Transverse colon (tissue), 4 donors: ENCODE measurements at regions not wholly inside any gene's neighbourhood (a gene's known extent, or its start where the extent isn't known, plus 50 kb on each side); places are given as distances from the start of the nearest gene placed in this dataset.

Source experiments
- EP300 ChIP-seq: sonication (generic); formaldehyde crosslinking; IDR thresholded peaks from one replicate; pipeline ENCODE4 v1.6.1; 2017; ENCODE audit warnings: antibody characterized with exemption, low read depth
- POLR2A ChIP-seq: fragments of 450-650 bp; IDR thresholded peaks from one replicate; pipeline ENCODE4 v1.6.1; 2016; ENCODE audit warnings: antibody characterized with exemption, mild to moderate bottlenecking, moderate library complexity
- POLR2AphosphoS5 ChIP-seq, 3 donors: sonication (generic); formaldehyde crosslinking; IDR thresholded peaks; one replicate each; pipeline ENCODE4 v1.6.1; 2016; ENCODE audit warnings: antibody characterized with exemption in 3 of 3
- TF ChIP-seq, protein P1 (sequence below), 5 experiments: fragments of 200-600 bp in 3 of 5; fragments of 450-650 bp in 2 of 5; sonication (generic) in 3 of 5; IDR thresholded peaks; 1 replicate in 2 of 5; 2 replicates in 3 of 5; pipeline ENCODE4 v1.5.1; 2016 to 2017; ENCODE audit warnings: antibody characterized with exemption in 5 of 5, inconsistent platforms in 3 of 5, mild to moderate bottlenecking in 2 of 5, moderate library complexity in 1 of 5

DNA sequence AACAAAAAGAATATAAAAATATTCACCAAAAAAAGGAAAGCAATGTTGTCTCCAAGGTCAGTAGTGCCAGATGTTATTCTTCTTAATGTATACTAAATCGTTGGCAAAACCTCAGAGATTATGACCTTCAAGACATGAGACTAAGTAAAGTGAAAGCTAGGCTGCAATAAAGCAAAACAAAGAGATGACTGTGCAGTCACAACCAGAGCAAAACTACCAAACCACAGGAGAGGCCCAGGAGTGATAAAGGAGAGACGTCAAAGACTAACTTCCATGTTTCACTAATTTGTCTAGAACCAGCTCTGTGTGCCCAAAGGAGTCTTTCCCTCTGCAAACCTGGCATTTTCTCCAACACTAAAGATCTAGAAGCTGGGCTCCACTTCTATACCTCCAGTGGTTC, 155.9 kb upstream of the POU3F2 start:
- TF ChIP-seq, protein P1, sequence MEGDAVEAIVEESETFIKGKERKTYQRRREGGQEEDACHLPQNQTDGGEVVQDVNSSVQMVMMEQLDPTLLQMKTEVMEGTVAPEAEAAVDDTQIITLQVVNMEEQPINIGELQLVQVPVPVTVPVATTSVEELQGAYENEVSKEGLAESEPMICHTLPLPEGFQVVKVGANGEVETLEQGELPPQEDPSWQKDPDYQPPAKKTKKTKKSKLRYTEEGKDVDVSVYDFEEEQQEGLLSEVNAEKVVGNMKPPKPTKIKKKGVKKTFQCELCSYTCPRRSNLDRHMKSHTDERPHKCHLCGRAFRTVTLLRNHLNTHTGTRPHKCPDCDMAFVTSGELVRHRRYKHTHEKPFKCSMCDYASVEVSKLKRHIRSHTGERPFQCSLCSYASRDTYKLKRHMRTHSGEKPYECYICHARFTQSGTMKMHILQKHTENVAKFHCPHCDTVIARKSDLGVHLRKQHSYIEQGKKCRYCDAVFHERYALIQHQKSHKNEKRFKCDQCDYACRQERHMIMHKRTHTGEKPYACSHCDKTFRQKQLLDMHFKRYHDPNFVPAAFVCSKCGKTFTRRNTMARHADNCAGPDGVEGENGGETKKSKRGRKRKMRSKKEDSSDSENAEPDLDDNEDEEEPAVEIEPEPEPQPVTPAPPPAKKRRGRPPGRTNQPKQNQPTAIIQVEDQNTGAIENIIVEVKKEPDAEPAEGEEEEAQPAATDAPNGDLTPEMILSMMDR (IDR thresholded peaks at IDR 0.05) = no peak
- no peak for TF ChIP-seq POLR2AphosphoS5 (IDR thresholded peaks at IDR 0.05)
- TF ChIP-seq POLR2A = no peak
- TF ChIP-seq EP300 = no peak
